ENCODE measurements at regions not wholly inside any gene's neighbourhood (a gene's known extent, or its start where the extent isn't known, plus 50 kb on each side); places are given as distances from the start of the nearest gene placed in this dataset.

GRCh38 chr21:35699361-35699760 is 361.0 kb downstream of the SETD4 start:
- Histone ChIP-seq H3K36me3 (ENCODE audit: insufficient read depth, low read length) (no peaks in the 10 kb centered on the region), H4K20me1 (ENCODE audit: insufficient read depth, low read length) (no peaks in the 10 kb centered on the region), H3K79me2 (ENCODE audit: insufficient read depth, low read depth, low read length) (no peaks in the 10 kb centered on the region), H3K4me3 (ENCODE audit: low read depth, low read length, poor library complexity, severe bottlenecking) (no peak overlapping the region), H3K4me1 (ENCODE audit: insufficient read depth, low read length, poor library complexity, severe bottlenecking) (no peaks in the 10 kb centered on the region), H3K9me2 (ENCODE audit: insufficient read depth, low read length) (no peaks in the 10 kb centered on the region), H3K27ac (ENCODE audit: low read depth, low read length, poor library complexity, severe bottlenecking) (no peak overlapping the region), H3K9me3 (ENCODE audit: low read length) (no peaks in the 10 kb centered on the region), H3K4me2 (ENCODE audit: low read length) (no peak overlapping the region), H2AFZ (ENCODE audit: low read length) (no peak overlapping the region)
- no peak for TF ChIP-seq EZH2phosphoT487 (IDR thresholded peaks at IDR 0.05; ENCODE audit: borderline replicate concordance, low read depth, low read length)
- TF ChIP-seq, protein P1, sequence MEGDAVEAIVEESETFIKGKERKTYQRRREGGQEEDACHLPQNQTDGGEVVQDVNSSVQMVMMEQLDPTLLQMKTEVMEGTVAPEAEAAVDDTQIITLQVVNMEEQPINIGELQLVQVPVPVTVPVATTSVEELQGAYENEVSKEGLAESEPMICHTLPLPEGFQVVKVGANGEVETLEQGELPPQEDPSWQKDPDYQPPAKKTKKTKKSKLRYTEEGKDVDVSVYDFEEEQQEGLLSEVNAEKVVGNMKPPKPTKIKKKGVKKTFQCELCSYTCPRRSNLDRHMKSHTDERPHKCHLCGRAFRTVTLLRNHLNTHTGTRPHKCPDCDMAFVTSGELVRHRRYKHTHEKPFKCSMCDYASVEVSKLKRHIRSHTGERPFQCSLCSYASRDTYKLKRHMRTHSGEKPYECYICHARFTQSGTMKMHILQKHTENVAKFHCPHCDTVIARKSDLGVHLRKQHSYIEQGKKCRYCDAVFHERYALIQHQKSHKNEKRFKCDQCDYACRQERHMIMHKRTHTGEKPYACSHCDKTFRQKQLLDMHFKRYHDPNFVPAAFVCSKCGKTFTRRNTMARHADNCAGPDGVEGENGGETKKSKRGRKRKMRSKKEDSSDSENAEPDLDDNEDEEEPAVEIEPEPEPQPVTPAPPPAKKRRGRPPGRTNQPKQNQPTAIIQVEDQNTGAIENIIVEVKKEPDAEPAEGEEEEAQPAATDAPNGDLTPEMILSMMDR (conservative IDR thresholded peaks at IDR 0.05; ENCODE audit: low read length), result no peak
- intact Hi-C loops (cut with micrococcal nuclease; ENCODE audit: unreplicated experiment), result no loop called here
- DNase-seq (ENCODE audit: low spot score), result no peak
- POLR2A ChIA-PET, result no interaction called here
- BruUV-seq (replicated peaks), result no TSS peak
- CTCF ChIA-PET (ENCODE audit: unreplicated experiment), result interaction anchor here (0.6 kb wide), 1 partner anchor 19 kb away, joined by 4 read pairs; no protein-coding TSS in a partner anchor

DNA sequence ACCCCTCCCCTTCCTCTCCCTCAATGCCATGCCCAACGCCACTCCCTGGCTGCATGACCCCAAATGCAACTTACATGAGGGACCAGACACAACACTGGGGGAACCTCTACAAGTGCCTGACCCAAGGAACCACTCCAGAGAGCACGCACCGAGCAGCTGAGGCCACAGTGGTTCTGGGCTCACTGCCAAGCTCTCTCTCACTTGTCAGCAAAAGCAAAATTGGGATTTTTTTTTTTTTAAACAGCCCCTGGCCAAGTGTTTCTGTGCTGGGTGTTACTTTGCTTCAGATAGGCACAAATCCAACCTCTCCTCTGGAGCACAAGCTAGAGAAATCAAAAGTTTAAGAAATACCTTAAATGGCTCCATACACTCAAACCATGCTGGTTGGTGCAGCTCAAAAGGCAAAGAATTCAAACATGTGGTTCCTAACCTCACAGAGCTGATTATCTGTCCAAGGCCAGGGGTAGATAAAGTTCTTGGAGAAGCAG is 363.0 kb downstream of the SETD4 start:
- no peak for DNase-seq (ENCODE audit: low spot score)
- Histone ChIP-seq H3K9me3 (ENCODE audit: low read length) (no peaks in the 10 kb centered on the region), H2AFZ (ENCODE audit: low read length) (no peak overlapping the region), H3K4me2 (ENCODE audit: low read length) (no peak overlapping the region), H3K36me3 (ENCODE audit: insufficient read depth, low read length) (no peaks in the 10 kb centered on the region), H4K20me1 (ENCODE audit: insufficient read depth, low read length) (no peaks in the 10 kb centered on the region), H3K79me2 (ENCODE audit: insufficient read depth, low read depth, low read length) (no peaks in the 10 kb centered on the region), H3K27ac (ENCODE audit: low read depth, low read length, poor library complexity, severe bottlenecking) (no peak overlapping the region), H3K9me2 (ENCODE audit: insufficient read depth, low read length) (no peaks in the 10 kb centered on the region), H3K4me1 (ENCODE audit: insufficient read depth, low read length, poor library complexity, severe bottlenecking) (no peaks in the 10 kb centered on the region), H3K4me3 (ENCODE audit: low read depth, low read length, poor library complexity, severe bottlenecking) (no peak overlapping the region)
- TF ChIP-seq EZH2phosphoT487 (IDR thresholded peaks at IDR 0.05; ENCODE audit: borderline replicate concordance, low read depth, low read length), result no peak
- TF ChIP-seq, protein P1 (conservative IDR thresholded peaks at IDR 0.05; ENCODE audit: low read length), result no peak
- CTCF ChIA-PET (ENCODE audit: unreplicated experiment), result no interaction called here
- intact Hi-C loops (cut with micrococcal nuclease; ENCODE audit: unreplicated experiment), result no loop called here
- no TSS peak for BruUV-seq (replicated peaks)
- POLR2A ChIA-PET, result interaction anchor here (0.7 kb wide), 1 partner anchor 9 kb away, joined by 3 read pairs; no protein-coding TSS in a partner anchor

DNA sequence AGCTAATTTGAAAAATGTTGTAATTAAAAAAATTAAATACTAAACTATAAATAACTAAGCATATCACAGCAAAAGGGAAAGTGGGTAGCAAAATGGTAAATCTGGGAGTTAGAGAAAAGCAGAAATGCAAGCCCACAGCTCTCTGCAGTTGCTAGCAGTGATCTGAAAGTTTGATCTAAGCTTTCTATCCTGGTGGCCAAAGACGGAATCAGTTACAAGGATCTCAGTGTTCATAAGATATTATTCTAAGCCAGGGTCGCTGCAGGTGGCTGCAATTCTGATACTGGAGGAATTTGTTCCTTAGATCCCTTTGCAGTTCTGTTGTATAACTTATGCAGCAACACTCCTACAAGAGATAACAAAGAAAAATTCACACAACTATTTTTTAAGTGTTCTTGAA is 363.7 kb downstream of the SETD4 start:
- CTCF ChIA-PET (ENCODE audit: unreplicated experiment), result no interaction called here
- intact Hi-C loops (cut with micrococcal nuclease; ENCODE audit: unreplicated experiment), result no loop called here
- BruUV-seq (replicated peaks), result no TSS peak

More for the DNA sequence above, 363.7 kb downstream of the SETD4 start:
- H3K4me3 ChIP-seq (ENCODE audit: low read depth, low read length, poor library complexity, severe bottlenecking), result no peak overlapping the region
- H3K4me2 ChIP-seq (ENCODE audit: low read length), result no peak overlapping the region
- no peaks in the 10 kb centered on the region for H3K79me2 ChIP-seq (ENCODE audit: insufficient read depth, low read depth, low read length)
- no peaks in the 10 kb centered on the region for H3K4me1 ChIP-seq (ENCODE audit: insufficient read depth, low read length, poor library complexity, severe bottlenecking)
- no peaks in the 10 kb centered on the region for H3K9me3 ChIP-seq (ENCODE audit: low read length)
- no peak overlapping the region for H2AFZ ChIP-seq (ENCODE audit: low read length)
- no peaks in the 10 kb centered on the region for H3K9me2 ChIP-seq (ENCODE audit: insufficient read depth, low read length)
- H3K27ac ChIP-seq (ENCODE audit: low read depth, low read length, poor library complexity, severe bottlenecking), result no peak overlapping the region
- H4K20me1 ChIP-seq (ENCODE audit: insufficient read depth, low read length), result no peaks in the 10 kb centered on the region
- H3K36me3 ChIP-seq (ENCODE audit: insufficient read depth, low read length), result no peaks in the 10 kb centered on the region
- DNase-seq (ENCODE audit: low spot score), result no peak
- TF ChIP-seq, protein P1 (conservative IDR thresholded peaks at IDR 0.05; ENCODE audit: low read length), result no peak
- no peak for TF ChIP-seq EZH2phosphoT487 (IDR thresholded peaks at IDR 0.05; ENCODE audit: borderline replicate concordance, low read depth, low read length)
- POLR2A ChIA-PET, result interaction anchor here (0.7 kb wide), 1 partner anchor 1440 kb away, joined by 3 read pairs; no protein-coding TSS in a partner anchor

Measured in OCI-LY7 (cell line).